ENCODE measurements at regions not wholly inside any gene's neighbourhood (a gene's known extent, or its start where the extent isn't known, plus 50 kb on each side); places are given as distances from the start of the nearest gene placed in this dataset.

GRCh38 chr2:157159221-157159934, 98.1 kb upstream of the GALNT5 start:
- H3K27ac Mint-ChIP-seq = no peak overlapping the region
- no peaks in the 10 kb centered on the region for H3K27me3 Mint-ChIP-seq (ENCODE audit: low read depth)
- no peak for TF ChIP-seq OVOL2 (CRISPR knock-in tag; IDR thresholded peaks at IDR 0.05; ENCODE audit: borderline replicate concordance)
- no peak for TF ChIP-seq GABPB1 (CRISPR knock-in tag; IDR thresholded peaks at IDR 0.05)
- TF ChIP-seq, protein P1, sequence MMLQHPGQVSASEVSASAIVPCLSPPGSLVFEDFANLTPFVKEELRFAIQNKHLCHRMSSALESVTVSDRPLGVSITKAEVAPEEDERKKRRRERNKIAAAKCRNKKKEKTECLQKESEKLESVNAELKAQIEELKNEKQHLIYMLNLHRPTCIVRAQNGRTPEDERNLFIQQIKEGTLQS (CRISPR knock-in tag; conservative IDR thresholded peaks at IDR 0.05) = no peak
- ChIA-PET POLR2A (no interaction called here), CTCF (no interaction called here)
- ATAC-seq = no peak
- DNase-seq (ENCODE audit: low spot score) = no peak
- H3K36me3 Mint-ChIP-seq = no peaks in the 10 kb centered on the region
- no peak overlapping the region for H3K4me3 Mint-ChIP-seq
- no peaks in the 10 kb centered on the region for H3K9me3 Mint-ChIP-seq
- H3K4me1 Mint-ChIP-seq = no peaks in the 10 kb centered on the region

DNA sequence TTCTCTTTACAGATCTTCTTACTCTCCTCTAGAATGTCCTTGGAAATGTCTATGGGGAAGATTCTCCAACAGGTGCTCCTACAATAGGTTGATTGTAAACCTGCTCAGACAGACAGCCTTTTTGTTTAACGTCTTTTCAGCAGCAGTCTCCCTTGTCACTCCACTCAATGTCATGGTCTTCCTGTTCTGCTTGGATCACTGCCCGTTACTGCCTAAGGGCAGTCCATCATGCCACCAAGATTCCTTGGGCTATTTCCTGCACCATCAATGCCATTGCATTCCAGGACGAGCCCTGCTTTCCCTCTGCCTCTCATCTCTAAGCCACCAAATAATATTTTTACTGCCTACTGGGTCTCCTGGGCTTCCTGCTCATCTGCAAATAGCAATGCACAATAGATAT, 97.4 kb upstream of the GALNT5 start:
- Mint-ChIP-seq H3K9me3 (no peaks in the 10 kb centered on the region), H3K27me3 (ENCODE audit: low read depth) (no peaks in the 10 kb centered on the region), H3K27ac (no peak overlapping the region), H3K4me3 (no peak overlapping the region), H3K4me1 (no peaks in the 10 kb centered on the region), H3K36me3 (no peaks in the 10 kb centered on the region)
- TF ChIP-seq CBFB (CRISPR knock-in tag; IDR thresholded peaks at IDR 0.05; ENCODE audit: low read depth) (no peak), TP53 (CRISPR knock-in tag; IDR thresholded peaks at IDR 0.05) (no peak)
- ATAC-seq (no peak), DNase-seq (ENCODE audit: low spot score) (no peak)
- POLR2A ChIA-PET = no interaction called here
- CTCF ChIA-PET = no interaction called here

DNA sequence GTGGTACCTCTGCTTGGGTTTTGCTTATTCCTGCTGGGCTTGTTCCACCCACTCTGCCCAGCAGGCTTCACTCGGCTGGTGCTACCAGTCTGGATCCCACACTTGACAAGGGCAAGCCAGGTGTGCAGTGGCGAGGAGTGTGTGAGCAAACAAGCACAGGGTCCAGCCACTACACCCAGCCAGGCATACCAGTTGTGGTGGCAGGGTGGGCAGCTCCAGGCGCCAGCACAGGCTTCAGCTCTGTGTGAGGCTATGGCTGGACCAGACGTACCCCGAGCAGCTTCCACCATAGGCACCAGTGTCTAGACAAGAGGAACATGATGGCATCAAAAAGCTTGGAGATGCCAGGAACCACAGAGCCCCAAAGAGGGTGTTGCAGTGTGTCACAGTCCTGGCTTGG, 93.1 kb upstream of the GALNT5 start:
- Mint-ChIP-seq H3K4me1 (no peaks in the 10 kb centered on the region), H3K27me3 (ENCODE audit: low read depth) (no peaks in the 10 kb centered on the region), H3K9me3 (no peaks in the 10 kb centered on the region), H3K4me3 (no peak overlapping the region), H3K36me3 (no peaks in the 10 kb centered on the region), H3K27ac (no peak overlapping the region)
- ATAC-seq = no peak
- no peak for DNase-seq (ENCODE audit: low spot score)
- CTCF ChIA-PET = interaction anchor here (0.5 kb wide), 1 partner anchor 785 kb away, joined by 4 read pairs; no protein-coding TSS in a partner anchor
- POLR2A ChIA-PET = no interaction called here
- TF ChIP-seq ZNF671 (CRISPR knock-in tag; IDR thresholded peaks at IDR 0.05) (no peak), IRF2 (CRISPR knock-in tag; IDR thresholded peaks at IDR 0.05; ENCODE audit: borderline replicate concordance, low read depth) (no peak), RELA (CRISPR knock-in tag; IDR thresholded peaks at IDR 0.05; ENCODE audit: borderline replicate concordance) (no peak), ZNF425 (CRISPR knock-in tag; conservative IDR thresholded peaks at IDR 0.05) (no peak), GRHL2 (CRISPR knock-in tag; IDR thresholded peaks at IDR 0.05; ENCODE audit: insufficient replicate concordance, severe bottlenecking) (no peak), CDX4 (CRISPR knock-in tag; IDR thresholded peaks at IDR 0.05; ENCODE audit: borderline replicate concordance) (no peak), ESRRA (CRISPR knock-in tag; IDR thresholded peaks at IDR 0.05; ENCODE audit: borderline replicate concordance) (no peak), CREB1 (CRISPR knock-in tag; IDR thresholded peaks at IDR 0.05) (no peak), ZNF138 (CRISPR knock-in tag; conservative IDR thresholded peaks at IDR 0.05) (no peak), E2F1 (CRISPR knock-in tag; IDR thresholded peaks at IDR 0.05) (no peak)
- TF ChIP-seq, protein P2, sequence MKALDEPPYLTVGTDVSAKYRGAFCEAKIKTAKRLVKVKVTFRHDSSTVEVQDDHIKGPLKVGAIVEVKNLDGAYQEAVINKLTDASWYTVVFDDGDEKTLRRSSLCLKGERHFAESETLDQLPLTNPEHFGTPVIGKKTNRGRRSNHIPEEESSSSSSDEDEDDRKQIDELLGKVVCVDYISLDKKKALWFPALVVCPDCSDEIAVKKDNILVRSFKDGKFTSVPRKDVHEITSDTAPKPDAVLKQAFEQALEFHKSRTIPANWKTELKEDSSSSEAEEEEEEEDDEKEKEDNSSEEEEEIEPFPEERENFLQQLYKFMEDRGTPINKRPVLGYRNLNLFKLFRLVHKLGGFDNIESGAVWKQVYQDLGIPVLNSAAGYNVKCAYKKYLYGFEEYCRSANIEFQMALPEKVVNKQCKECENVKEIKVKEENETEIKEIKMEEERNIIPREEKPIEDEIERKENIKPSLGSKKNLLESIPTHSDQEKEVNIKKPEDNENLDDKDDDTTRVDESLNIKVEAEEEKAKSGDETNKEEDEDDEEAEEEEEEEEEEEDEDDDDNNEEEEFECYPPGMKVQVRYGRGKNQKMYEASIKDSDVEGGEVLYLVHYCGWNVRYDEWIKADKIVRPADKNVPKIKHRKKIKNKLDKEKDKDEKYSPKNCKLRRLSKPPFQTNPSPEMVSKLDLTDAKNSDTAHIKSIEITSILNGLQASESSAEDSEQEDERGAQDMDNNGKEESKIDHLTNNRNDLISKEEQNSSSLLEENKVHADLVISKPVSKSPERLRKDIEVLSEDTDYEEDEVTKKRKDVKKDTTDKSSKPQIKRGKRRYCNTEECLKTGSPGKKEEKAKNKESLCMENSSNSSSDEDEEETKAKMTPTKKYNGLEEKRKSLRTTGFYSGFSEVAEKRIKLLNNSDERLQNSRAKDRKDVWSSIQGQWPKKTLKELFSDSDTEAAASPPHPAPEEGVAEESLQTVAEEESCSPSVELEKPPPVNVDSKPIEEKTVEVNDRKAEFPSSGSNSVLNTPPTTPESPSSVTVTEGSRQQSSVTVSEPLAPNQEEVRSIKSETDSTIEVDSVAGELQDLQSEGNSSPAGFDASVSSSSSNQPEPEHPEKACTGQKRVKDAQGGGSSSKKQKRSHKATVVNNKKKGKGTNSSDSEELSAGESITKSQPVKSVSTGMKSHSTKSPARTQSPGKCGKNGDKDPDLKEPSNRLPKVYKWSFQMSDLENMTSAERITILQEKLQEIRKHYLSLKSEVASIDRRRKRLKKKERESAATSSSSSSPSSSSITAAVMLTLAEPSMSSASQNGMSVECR (CRISPR knock-in tag; IDR thresholded peaks at IDR 0.05; ENCODE audit: borderline replicate concordance) = no peak
